ENCODE measurements at regions not wholly inside any gene's neighbourhood (a gene's known extent, or its start where the extent isn't known, plus 50 kb on each side); places are given as distances from the start of the nearest gene placed in this dataset.

DNA sequence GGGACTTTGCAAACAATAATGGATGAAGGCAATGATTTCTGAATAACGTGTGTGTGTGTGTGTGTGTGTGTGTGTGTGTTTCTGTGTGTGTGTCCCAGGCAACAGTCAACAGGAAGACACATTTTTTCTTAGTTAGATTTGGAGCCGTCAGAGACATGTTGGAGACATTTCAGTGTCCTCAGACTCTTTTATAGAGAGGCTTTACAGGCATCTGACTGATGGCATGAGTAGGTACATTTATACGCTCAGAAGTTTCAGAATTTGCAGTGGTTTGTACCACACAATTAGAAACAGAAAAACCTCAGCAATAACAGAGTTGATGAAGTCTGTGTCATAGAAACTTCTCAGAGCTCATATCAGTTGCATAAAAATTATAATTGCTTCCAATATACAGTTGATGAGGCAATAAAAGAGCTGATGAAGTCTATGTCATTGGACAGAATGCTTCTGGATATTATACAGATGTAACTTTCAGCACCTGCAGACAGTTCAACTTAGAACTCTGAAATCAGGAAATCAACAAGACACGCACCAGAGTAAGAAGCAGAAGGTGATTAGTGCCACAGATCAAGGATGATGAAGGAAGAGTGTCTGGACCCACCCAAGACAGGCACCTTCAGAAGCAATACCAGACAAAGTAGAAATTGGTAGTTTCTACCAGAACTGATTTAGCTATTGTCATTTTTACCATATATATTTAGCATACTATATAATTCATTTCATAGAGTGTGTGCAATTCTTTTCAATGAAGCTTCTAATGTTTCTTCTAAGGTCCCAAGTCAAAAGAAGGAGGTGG, 104.5 kb upstream of the LYZL1 start:
- H3K4me2 ChIP-seq (ENCODE audit: low read depth, low read length, poor library complexity, severe bottlenecking): no peak overlapping the region
- no peak overlapping the region for H3K4me3 ChIP-seq (ENCODE audit: low read length)
- no peak overlapping the region for H2AFZ ChIP-seq (ENCODE audit: low read length)
- no peaks in the 10 kb centered on the region for H3K36me3 ChIP-seq (ENCODE audit: insufficient read depth, low read length)
- H3K27me3 ChIP-seq (ENCODE audit: low read length): no peaks in the 10 kb centered on the region
- no peaks in the 10 kb centered on the region for H3K79me2 ChIP-seq (ENCODE audit: low read length)
- H3K9me3 ChIP-seq (ENCODE audit: low read length): no peaks in the 10 kb centered on the region
- H4K20me1 ChIP-seq (ENCODE audit: insufficient read depth, low read depth, low read length): no peaks in the 10 kb centered on the region
- no peaks in the 10 kb centered on the region for H3K4me1 ChIP-seq (ENCODE audit: low read length)
- H3K27ac ChIP-seq (ENCODE audit: low read length): no peak overlapping the region
- H3K9ac ChIP-seq (ENCODE audit: low read length): no peak overlapping the region
- DNase-seq: no peak
- no peaks in the 10 kb centered on the region for H3K9me2 ChIP-seq (replicated peaks; ENCODE audit: insufficient read depth, low read length)

DNA sequence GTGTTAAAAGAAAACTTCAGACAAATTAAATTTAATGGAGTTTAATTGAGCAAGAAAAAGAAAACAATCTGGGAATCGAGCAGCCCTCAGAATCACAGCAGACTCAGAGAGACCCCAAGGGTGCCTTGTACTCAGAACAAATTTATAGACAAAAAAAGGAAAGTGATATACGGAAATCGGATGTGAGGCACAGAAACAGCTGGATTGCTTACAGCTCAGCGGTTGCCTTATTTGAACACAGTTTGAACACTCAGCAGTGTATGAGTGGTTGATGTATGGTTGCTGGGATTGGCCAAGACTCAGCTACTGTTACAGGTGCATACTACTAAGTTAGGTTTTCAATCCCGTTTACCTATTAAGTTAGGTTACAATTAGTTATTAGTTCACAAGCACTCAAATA, 103.8 kb upstream of the LYZL1 start:
- no peaks in the 10 kb centered on the region for H4K20me1 ChIP-seq (ENCODE audit: insufficient read depth, low read depth, low read length)
- DNase-seq: no peak
- no peaks in the 10 kb centered on the region for H3K9me2 ChIP-seq (replicated peaks; ENCODE audit: insufficient read depth, low read length)
- no peak overlapping the region for H2AFZ ChIP-seq (ENCODE audit: low read length)
- H3K4me3 ChIP-seq (ENCODE audit: low read length): no peak overlapping the region
- H3K9me3 ChIP-seq (ENCODE audit: low read length): no peaks in the 10 kb centered on the region
- H3K27me3 ChIP-seq (ENCODE audit: low read length): no peaks in the 10 kb centered on the region
- no peaks in the 10 kb centered on the region for H3K36me3 ChIP-seq (ENCODE audit: insufficient read depth, low read length)
- no peak overlapping the region for H3K4me2 ChIP-seq (ENCODE audit: low read depth, low read length, poor library complexity, severe bottlenecking)
- no peak overlapping the region for H3K9ac ChIP-seq (ENCODE audit: low read length)
- H3K4me1 ChIP-seq (ENCODE audit: low read length): no peaks in the 10 kb centered on the region
- H3K27ac ChIP-seq (ENCODE audit: low read length): no peak overlapping the region
- H3K79me2 ChIP-seq (ENCODE audit: low read length): no peaks in the 10 kb centered on the region

DNA sequence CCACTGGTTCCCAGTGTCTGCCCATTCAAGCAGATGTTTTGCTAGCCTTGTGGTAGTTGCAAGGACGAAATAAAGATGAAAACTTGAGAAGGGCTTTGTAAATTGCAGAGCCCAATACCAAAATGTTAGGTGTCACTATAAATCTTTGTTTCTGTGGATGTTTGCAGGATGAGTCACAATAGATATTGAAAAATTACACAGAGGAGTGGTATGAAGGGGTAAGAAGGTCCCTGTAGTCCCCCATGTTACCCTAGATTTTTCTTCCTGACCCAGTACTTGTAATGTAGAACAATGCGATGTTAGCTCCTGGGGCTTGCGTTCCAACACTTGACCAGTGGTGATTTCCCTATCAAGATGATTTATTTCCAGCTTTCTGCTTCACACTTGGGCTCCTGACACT, 102.6 kb upstream of the LYZL1 start:
- no peak overlapping the region for H2AFZ ChIP-seq (ENCODE audit: low read length)
- no peak overlapping the region for H3K27ac ChIP-seq (ENCODE audit: low read length)
- H3K27me3 ChIP-seq (ENCODE audit: low read length): no peaks in the 10 kb centered on the region
- H4K20me1 ChIP-seq (ENCODE audit: insufficient read depth, low read depth, low read length): no peaks in the 10 kb centered on the region
- no peaks in the 10 kb centered on the region for H3K79me2 ChIP-seq (ENCODE audit: low read length)
- H3K9me2 ChIP-seq (replicated peaks; ENCODE audit: insufficient read depth, low read length): no peaks in the 10 kb centered on the region
- no peak for DNase-seq
- H3K4me3 ChIP-seq (ENCODE audit: low read length): no peak overlapping the region
- no peaks in the 10 kb centered on the region for H3K4me1 ChIP-seq (ENCODE audit: low read length)
- no peak overlapping the region for H3K4me2 ChIP-seq (ENCODE audit: low read depth, low read length, poor library complexity, severe bottlenecking)
- H3K9ac ChIP-seq (ENCODE audit: low read length): no peak overlapping the region
- H3K9me3 ChIP-seq (ENCODE audit: low read length): no peaks in the 10 kb centered on the region
- H3K36me3 ChIP-seq (ENCODE audit: insufficient read depth, low read length): no peaks in the 10 kb centered on the region

DNA sequence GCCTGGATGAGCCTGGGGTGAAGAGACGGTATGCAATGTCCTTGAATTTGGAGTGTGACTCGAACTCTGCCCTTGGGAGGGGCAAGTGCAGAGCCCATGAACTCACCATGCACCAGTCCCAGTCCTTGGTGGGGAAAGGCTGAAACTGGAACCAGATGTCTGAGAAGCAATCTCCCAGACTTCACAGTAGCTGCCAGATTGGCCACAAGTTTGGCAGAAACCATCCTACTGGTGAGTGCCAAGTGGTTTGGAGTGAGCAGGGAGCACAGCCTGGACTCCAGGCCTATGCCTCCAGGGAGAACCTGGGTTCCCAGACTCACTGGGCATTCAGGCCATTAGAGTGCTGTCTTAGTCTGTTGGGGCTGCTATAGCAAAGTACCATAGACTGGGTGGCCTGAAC, 99.6 kb upstream of the LYZL1 start:
- no peak for DNase-seq
- H3K4me2 ChIP-seq (ENCODE audit: low read depth, low read length, poor library complexity, severe bottlenecking): no peak overlapping the region

DNA sequence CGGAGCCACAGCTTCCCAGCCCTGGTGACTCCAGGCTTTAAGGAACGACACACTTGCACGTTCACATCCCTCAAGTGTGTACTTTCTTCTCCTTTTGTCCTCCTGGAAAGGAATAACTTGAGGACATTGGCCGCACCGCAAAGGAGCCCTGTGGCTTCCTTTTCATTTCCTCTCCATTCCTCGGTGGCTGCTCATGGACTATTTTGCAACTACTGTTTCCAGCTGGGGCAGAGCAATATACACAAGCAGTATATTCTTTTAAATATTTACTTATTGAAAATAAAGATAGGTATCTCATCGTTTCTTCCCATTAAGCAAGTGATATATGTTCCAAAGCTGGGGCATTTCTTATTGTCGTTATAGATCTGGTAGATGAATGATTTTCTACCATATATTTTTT, 97.2 kb upstream of the LYZL1 start:
- no peak overlapping the region for H2AFZ ChIP-seq (ENCODE audit: low read length)
- H3K79me2 ChIP-seq (ENCODE audit: low read length): no peaks in the 10 kb centered on the region

More for the DNA sequence above, 99.6 kb upstream of the LYZL1 start:
- Histone ChIP-seq H3K79me2 (ENCODE audit: low read length) (no peaks in the 10 kb centered on the region), H3K27ac (ENCODE audit: low read length) (no peak overlapping the region), H3K9me3 (ENCODE audit: low read length) (no peaks in the 10 kb centered on the region), H2AFZ (ENCODE audit: low read length) (no peak overlapping the region), H4K20me1 (ENCODE audit: insufficient read depth, low read depth, low read length) (no peaks in the 10 kb centered on the region), H3K4me1 (ENCODE audit: low read length) (no peaks in the 10 kb centered on the region), H3K9ac (ENCODE audit: low read length) (no peak overlapping the region), H3K9me2 (replicated peaks; ENCODE audit: insufficient read depth, low read length) (no peaks in the 10 kb centered on the region), H3K36me3 (ENCODE audit: insufficient read depth, low read length) (no peaks in the 10 kb centered on the region), H3K4me3 (ENCODE audit: low read length) (no peak overlapping the region), H3K27me3 (ENCODE audit: low read length) (no peaks in the 10 kb centered on the region)

DNA sequence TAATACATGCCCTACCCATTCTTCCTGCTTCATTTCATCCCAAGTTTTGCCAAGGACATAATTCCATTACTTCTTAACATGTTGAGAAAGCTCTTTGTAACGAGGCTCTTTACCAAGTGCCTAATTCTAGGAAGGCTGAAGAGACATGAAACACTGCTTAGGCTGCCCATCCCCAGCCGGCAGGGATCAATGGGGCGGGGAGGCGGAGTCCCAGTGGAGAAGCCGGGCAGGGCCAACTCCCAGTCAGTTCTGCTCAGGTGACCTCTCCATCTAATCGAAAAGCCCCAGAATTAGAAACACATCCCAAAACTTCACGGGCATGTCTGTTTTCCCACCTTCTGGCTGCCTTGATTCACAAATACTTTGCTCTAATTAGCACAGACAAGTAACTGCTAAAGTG, 89.5 kb upstream of the LYZL1 start:
- no peak overlapping the region for H3K9ac ChIP-seq (ENCODE audit: low read length)
- no peak overlapping the region for H2AFZ ChIP-seq (ENCODE audit: low read length)
- no peaks in the 10 kb centered on the region for H4K20me1 ChIP-seq (ENCODE audit: insufficient read depth, low read depth, low read length)
- no peak for DNase-seq
- H3K4me1 ChIP-seq (ENCODE audit: low read length): no peaks in the 10 kb centered on the region
- H3K27ac ChIP-seq (ENCODE audit: low read length): no peak overlapping the region
- no peaks in the 10 kb centered on the region for H3K9me2 ChIP-seq (replicated peaks; ENCODE audit: insufficient read depth, low read length)
- H3K4me2 ChIP-seq (ENCODE audit: low read depth, low read length, poor library complexity, severe bottlenecking): no peak overlapping the region
- H3K9me3 ChIP-seq (ENCODE audit: low read length): no peaks in the 10 kb centered on the region
- no peaks in the 10 kb centered on the region for H3K27me3 ChIP-seq (ENCODE audit: low read length)
- no peaks in the 10 kb centered on the region for H3K36me3 ChIP-seq (ENCODE audit: insufficient read depth, low read length)
- no peak overlapping the region for H3K4me3 ChIP-seq (ENCODE audit: low read length)
- no peaks in the 10 kb centered on the region for H3K79me2 ChIP-seq (ENCODE audit: low read length)

More for the DNA sequence above, 97.2 kb upstream of the LYZL1 start:
- H3K4me1 ChIP-seq (ENCODE audit: low read length): no peaks in the 10 kb centered on the region
- no peaks in the 10 kb centered on the region for H3K9me2 ChIP-seq (replicated peaks; ENCODE audit: insufficient read depth, low read length)
- no peaks in the 10 kb centered on the region for H4K20me1 ChIP-seq (ENCODE audit: insufficient read depth, low read depth, low read length)
- no peak for DNase-seq
- H3K9ac ChIP-seq (ENCODE audit: low read length): no peak overlapping the region
- H3K36me3 ChIP-seq (ENCODE audit: insufficient read depth, low read length): no peaks in the 10 kb centered on the region
- no peaks in the 10 kb centered on the region for H3K27me3 ChIP-seq (ENCODE audit: low read length)
- no peak overlapping the region for H3K27ac ChIP-seq (ENCODE audit: low read length)
- H3K9me3 ChIP-seq (ENCODE audit: low read length): no peaks in the 10 kb centered on the region
- no peak overlapping the region for H3K4me2 ChIP-seq (ENCODE audit: low read depth, low read length, poor library complexity, severe bottlenecking)
- no peak overlapping the region for H3K4me3 ChIP-seq (ENCODE audit: low read length)

DNA sequence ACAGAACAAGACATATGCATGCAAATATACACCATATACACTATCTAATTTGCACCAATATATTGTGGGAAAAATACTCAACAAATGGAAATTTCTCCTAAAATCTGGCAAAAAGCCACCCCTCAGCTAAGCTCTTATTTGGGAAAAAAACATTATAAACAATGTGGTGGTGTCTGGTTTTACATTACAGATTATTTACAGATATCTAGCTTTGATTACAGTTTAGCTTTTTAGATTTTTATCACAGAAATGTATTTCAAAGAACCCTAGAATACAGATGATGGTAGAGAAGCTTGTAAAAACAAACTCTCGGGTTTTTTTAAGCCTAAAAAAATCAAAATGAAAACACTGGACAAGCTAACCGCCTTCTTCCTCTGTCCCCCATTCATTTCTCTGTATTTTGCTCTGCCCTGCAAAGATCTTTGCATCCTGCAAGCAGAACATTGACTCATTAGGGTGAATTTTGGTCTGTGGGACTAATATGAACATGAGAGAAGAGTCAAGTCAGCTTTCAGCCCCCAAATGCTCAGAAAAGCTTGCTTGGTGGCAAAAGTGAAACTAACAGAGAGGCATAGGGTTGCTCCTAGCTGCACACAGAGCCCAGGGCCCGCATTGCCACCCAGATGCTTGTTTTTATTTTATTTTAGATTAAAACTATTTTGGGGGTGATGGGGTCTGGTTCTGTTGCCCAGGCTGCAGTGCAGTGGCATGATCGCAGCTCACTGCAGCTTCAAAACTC, 88.8 kb upstream of the LYZL1 start:
- H3K9me3 ChIP-seq (ENCODE audit: low read length): no peaks in the 10 kb centered on the region
- H3K4me3 ChIP-seq (ENCODE audit: low read length): no peak overlapping the region
- no peaks in the 10 kb centered on the region for H3K9me2 ChIP-seq (replicated peaks; ENCODE audit: insufficient read depth, low read length)
- no peaks in the 10 kb centered on the region for H3K79me2 ChIP-seq (ENCODE audit: low read length)
- H3K36me3 ChIP-seq (ENCODE audit: insufficient read depth, low read length): no peaks in the 10 kb centered on the region
- H3K9ac ChIP-seq (ENCODE audit: low read length): no peak overlapping the region
- no peaks in the 10 kb centered on the region for H4K20me1 ChIP-seq (ENCODE audit: insufficient read depth, low read depth, low read length)
- H3K27ac ChIP-seq (ENCODE audit: low read length): no peak overlapping the region
- H3K4me2 ChIP-seq (ENCODE audit: low read depth, low read length, poor library complexity, severe bottlenecking): no peak overlapping the region
- H3K27me3 ChIP-seq (ENCODE audit: low read length): no peaks in the 10 kb centered on the region
- DNase-seq: no peak
- H3K4me1 ChIP-seq (ENCODE audit: low read length): no peaks in the 10 kb centered on the region
- H2AFZ ChIP-seq (ENCODE audit: low read length): no peak overlapping the region

DNA sequence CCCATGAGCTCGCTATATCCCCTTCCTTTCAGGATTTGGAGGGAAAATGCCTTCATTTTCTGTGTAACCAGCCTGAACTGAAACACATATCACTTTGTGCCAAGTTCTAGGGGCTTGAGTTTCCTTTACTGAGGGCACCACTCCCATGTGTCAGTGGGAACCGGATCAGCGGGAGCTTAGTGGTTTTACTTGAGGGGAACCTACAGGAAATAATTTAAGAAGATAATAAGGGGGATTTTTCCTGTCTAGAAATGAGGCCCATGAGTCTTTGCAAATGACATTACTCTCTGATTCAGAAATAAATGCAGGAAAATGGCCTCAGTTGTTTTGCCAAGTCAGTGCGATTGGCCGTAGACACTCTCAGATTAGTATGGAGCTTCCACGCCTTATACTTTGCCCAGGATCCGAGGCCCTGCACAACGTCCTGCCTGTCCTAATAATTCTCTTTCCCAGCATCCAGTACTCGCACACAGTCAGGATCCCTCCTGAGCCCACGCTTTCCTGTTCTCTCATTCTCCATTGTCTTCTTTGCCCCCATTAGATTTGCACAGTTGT, 86.4 kb upstream of the LYZL1 start:
- no peaks in the 10 kb centered on the region for H3K27me3 ChIP-seq (ENCODE audit: low read length)
- H3K9me3 ChIP-seq (ENCODE audit: low read length): no peaks in the 10 kb centered on the region
- H2AFZ ChIP-seq (ENCODE audit: low read length): no peak overlapping the region
- no peak overlapping the region for H3K27ac ChIP-seq (ENCODE audit: low read length)
- DNase-seq: no peak
- no peak overlapping the region for H3K4me3 ChIP-seq (ENCODE audit: low read length)
- H3K9ac ChIP-seq (ENCODE audit: low read length): no peak overlapping the region
- H3K36me3 ChIP-seq (ENCODE audit: insufficient read depth, low read length): no peaks in the 10 kb centered on the region
- H3K4me1 ChIP-seq (ENCODE audit: low read length): no peaks in the 10 kb centered on the region
- no peaks in the 10 kb centered on the region for H3K9me2 ChIP-seq (replicated peaks; ENCODE audit: insufficient read depth, low read length)
- H4K20me1 ChIP-seq (ENCODE audit: insufficient read depth, low read depth, low read length): no peaks in the 10 kb centered on the region
- no peaks in the 10 kb centered on the region for H3K79me2 ChIP-seq (ENCODE audit: low read length)
- H3K4me2 ChIP-seq (ENCODE audit: low read depth, low read length, poor library complexity, severe bottlenecking): no peak overlapping the region

Data from Karpas-422 (cell line).